Ovary (tissue), 7 donors: ENCODE measurements at regions not wholly inside any gene's neighbourhood (a gene's known extent, or its start where the extent isn't known, plus 50 kb on each side); places are given as distances from the start of the nearest gene placed in this dataset.

Experiments
- DNase-seq, 5 donors: peaks; one replicate each; pipeline ENCODE4 v3.0.0-alpha.2; 2019 to 2020
- H3K27ac ChIP-seq, 2 donors: fragments of 200-600 bp; one replicate each; pipeline versions ENCODE4 v1.5.1 to v1.8.0; 2019 to 2022
- H3K27me3 ChIP-seq: fragments of 200-600 bp; one replicate; pipeline ENCODE4 v1.8.0; 2022
- H3K36me3 ChIP-seq: fragments of 200-600 bp; sonication (generic); one replicate; pipeline ENCODE4 v1.5.1; 2019
- H3K4me1 ChIP-seq: one replicate; pipeline ENCODE4 v1.8.1; 2013; ENCODE audit warnings: mild to moderate bottlenecking, moderate library complexity; ENCODE audit not compliant: insufficient read depth
- H3K4me3 ChIP-seq: fragments of 200-600 bp; sonication (generic); one replicate; pipeline ENCODE4 v1.5.1; 2017
- H3K9me3 ChIP-seq, 2 donors: fragments of 200-600 bp in 1 of 2; sonication (generic) in 1 of 2; one replicate each; pipeline versions ENCODE4 v1.5.1 to v1.8.1; 2013 to 2019; ENCODE audit warnings: mild to moderate bottlenecking in 1 of 2, moderate library complexity in 1 of 2
- EP300 ChIP-seq: sonication (generic); formaldehyde crosslinking; IDR thresholded peaks from one replicate; pipeline ENCODE4 v1.6.1; 2017; ENCODE audit warnings: antibody characterized with exemption
- POLR2A ChIP-seq: fragments of 450-650 bp; IDR thresholded peaks from one replicate; pipeline ENCODE4 v1.6.1; 2017; ENCODE audit warnings: antibody characterized with exemption, mild to moderate bottlenecking, moderate library complexity
- WGBS, 3 donors: extraction: QIAGEN DNeasy Blood & Tissue Kit in 1 of 3; methylation state at CpG; one replicate each; pipeline versions ENCODE4 v1.1.5 to v1.1.7; 2013 to 2017; 5-methylcytosine and 5-hydroxymethylcytosine counted together
- intact Hi-C, 4 donors: fragments of 100-400 bp; cut with DNase I; formaldehyde crosslinking; loops; one replicate each; pipeline versions ENCODE4 v1.11.0 to v1.15.1; 2022 to 2023
- TF ChIP-seq, protein P1 (sequence below), 3 donors: fragments of 450-650 bp in 2 of 3; fragments of 200-600 bp in 1 of 3; IDR thresholded peaks; one replicate each; pipeline versions ENCODE4 v1.5.1 to v1.8.0; 2016 to 2022; ENCODE audit warnings: antibody characterized with exemption in 3 of 3, mild to moderate bottlenecking in 1 of 3
- donor health status: DM: no; HTN: no; CAD: no; lungs with moderate emphysema.
- donor health status: DM: no; HTN: no; CAD: no.
- donor health status: Bipolar disorder and iron deficiency.
- donor health status: DM: no; HTN: no; CAD: no.
- donor health status: DM: yes; HTN: yes; CAD: no.

DNA sequence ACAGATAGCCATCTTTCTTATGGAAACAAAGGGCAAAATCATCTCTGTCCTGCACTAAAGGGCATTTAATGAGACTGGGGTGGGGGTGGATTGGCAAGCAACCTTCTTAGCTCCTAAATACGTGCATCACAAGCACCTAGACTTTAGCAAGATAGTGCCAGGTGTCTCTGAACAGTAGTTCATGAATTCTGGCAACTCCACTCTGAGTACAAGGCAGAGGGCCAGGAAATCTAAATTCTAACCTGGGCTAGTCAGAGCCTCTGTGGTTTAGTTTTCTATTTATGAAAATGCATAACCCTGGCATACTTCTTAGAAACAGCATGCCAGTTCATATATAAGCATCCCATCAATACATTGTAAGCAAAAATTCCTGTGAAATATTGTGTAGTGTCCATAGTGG, 788.5 kb downstream of the MCTP2 start:
- intact Hi-C loops: no loop called here
- TF ChIP-seq, protein P1, sequence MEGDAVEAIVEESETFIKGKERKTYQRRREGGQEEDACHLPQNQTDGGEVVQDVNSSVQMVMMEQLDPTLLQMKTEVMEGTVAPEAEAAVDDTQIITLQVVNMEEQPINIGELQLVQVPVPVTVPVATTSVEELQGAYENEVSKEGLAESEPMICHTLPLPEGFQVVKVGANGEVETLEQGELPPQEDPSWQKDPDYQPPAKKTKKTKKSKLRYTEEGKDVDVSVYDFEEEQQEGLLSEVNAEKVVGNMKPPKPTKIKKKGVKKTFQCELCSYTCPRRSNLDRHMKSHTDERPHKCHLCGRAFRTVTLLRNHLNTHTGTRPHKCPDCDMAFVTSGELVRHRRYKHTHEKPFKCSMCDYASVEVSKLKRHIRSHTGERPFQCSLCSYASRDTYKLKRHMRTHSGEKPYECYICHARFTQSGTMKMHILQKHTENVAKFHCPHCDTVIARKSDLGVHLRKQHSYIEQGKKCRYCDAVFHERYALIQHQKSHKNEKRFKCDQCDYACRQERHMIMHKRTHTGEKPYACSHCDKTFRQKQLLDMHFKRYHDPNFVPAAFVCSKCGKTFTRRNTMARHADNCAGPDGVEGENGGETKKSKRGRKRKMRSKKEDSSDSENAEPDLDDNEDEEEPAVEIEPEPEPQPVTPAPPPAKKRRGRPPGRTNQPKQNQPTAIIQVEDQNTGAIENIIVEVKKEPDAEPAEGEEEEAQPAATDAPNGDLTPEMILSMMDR (IDR thresholded peaks at IDR 0.05): no peak
- TF ChIP-seq POLR2A: no peak
- TF ChIP-seq EP300: no peak
- WGBS, 3 donors: 75 to 94% (median 87%) methylated on average over 1 of the region's 1 CpG

DNA sequence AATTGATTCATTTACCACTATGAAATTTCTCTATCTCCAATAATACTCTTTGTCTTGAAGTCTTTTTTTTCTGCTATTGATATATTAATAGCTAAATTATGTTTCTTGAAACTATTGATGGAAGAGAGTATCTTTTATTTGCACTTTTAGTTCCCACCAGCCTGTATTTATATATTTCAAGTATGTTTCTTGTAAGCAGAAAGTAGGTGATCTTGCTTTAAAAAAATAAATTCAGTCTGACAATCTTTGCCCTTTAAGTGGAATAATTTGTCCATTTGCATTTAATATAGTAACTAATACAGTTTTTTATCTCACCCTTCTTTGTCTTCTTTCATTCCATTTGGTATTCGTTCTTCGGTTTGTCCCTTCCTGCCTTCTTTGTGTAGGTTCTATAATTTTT, 790.5 kb downstream of the MCTP2 start:
- TF ChIP-seq EP300: no peak
- TF ChIP-seq, protein P1 (IDR thresholded peaks at IDR 0.05): no peak
- TF ChIP-seq POLR2A: no peak
- intact Hi-C loops: no loop called here
- H3K27me3 ChIP-seq: no peaks in the 10 kb centered on the region
- no peaks in the 10 kb centered on the region for H3K36me3 ChIP-seq
- H3K4me3 ChIP-seq: no peak overlapping the region
- WGBS, 3 donors: 96 to 98% (median 96%) methylated on average over 2 of the region's 2 CpGs
- no peak for DNase-seq
- H3K27ac ChIP-seq: no peak overlapping the region
- peaks cover 1% of the 10 kb centered on the region for H3K4me1 ChIP-seq
- H3K9me3 ChIP-seq: no peaks in the 10 kb centered on the region

More for the DNA sequence above, 788.5 kb downstream of the MCTP2 start:
- Histone ChIP-seq H3K9me3 (no peaks in the 10 kb centered on the region), H3K27ac (no peak overlapping the region), H3K4me1 (peaks cover 1% of the 10 kb centered on the region), H3K27me3 (no peaks in the 10 kb centered on the region), H3K4me3 (no peak overlapping the region), H3K36me3 (no peaks in the 10 kb centered on the region)
- DNase-seq: no peak

DNA sequence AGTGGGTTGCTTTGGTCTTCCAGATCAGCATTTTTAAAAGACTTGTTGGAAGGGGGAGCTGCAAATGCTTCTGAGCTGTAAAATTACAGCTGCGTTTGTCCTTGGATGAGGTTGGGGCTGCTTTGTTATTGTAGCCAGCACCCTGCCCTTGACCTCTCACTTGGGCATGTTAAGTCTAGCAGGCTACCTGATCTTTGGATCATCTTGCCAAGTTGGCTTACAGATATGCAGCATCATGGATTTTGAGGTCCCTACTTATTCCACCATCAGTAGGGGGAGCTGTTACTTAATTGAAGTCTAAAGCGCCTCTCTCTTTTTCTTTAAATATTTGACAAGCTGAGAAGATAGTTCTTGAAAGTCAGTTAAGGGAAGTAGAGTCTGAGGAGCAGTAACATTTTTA, 793.0 kb downstream of the MCTP2 start:
- H3K27me3 ChIP-seq: no peaks in the 10 kb centered on the region
- no peak overlapping the region for H3K4me3 ChIP-seq
- H3K9me3 ChIP-seq: no peaks in the 10 kb centered on the region
- TF ChIP-seq, protein P1 (IDR thresholded peaks at IDR 0.05): no peak
- TF ChIP-seq EP300 (no peak), POLR2A (no peak)
- H3K27ac ChIP-seq: no peak overlapping the region
- H3K36me3 ChIP-seq: no peaks in the 10 kb centered on the region
- intact Hi-C loops: no loop called here
- WGBS, 3 donors: 39 to 50% (median 45%) methylated on average over 2 of the region's 2 CpGs
- peaks cover 1% of the 10 kb centered on the region for H3K4me1 ChIP-seq
- peak in 2 of 5 donors; percentile 11 to 25 for DNase-seq

DNA sequence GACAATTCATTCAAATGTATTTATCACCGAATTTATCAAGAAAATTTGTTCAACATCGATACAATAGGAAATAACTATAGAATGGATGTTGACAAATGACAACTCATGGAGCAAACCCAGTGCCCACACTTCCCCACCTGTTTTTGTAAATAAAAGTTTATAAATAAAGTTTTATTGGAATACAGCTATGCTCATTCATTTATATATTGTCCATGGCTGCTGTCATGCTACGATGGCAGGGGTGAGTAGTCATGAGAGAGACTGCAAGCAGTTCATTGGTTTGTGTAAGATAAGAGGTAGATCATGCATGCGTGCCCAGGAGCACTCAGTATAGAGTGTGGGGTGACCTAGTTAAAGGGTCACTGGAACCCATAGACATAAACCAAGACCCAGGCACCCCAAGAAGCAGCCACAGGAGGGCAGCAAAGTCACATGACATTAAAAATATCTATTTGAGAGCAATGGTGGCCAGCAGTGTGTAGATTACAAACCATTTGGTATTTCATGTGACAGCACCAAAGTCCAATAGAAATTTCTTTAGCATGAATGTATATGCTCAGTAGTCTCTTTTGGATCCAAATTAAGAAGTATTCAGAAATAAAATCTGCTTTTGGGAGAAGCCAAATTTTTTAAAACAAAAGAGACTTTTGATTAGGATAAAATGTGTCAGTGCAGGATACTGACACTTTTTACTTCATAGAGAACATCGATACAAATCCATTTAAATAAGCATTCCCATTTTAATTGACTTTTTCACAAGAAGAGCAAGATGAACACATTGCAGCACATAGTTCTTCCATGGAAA, 794.8 kb downstream of the MCTP2 start:
- TF ChIP-seq, protein P1 (IDR thresholded peaks at IDR 0.05): no peak
- no peak for TF ChIP-seq EP300
- TF ChIP-seq POLR2A: no peak
- no peak overlapping the region for H3K4me3 ChIP-seq
- WGBS, 3 donors: 91 to 93% (median 92%) methylated on average over 5 of the region's 5 CpGs
- H3K36me3 ChIP-seq: no peaks in the 10 kb centered on the region
- no peak overlapping the region for H3K27ac ChIP-seq
- intact Hi-C loops: no loop called here
- peak; percentile 11 to 56 (median 43) for DNase-seq
- H3K9me3 ChIP-seq: no peaks in the 10 kb centered on the region
- no peaks in the 10 kb centered on the region for H3K27me3 ChIP-seq
- H3K4me1 ChIP-seq: peaks cover 1% of the 10 kb centered on the region
